Gastrocnemius medialis (tissue), 4 donors: ENCODE measurements at regions not wholly inside any gene's neighbourhood (a gene's known extent, or its start where the extent isn't known, plus 50 kb on each side); places are given as distances from the start of the nearest gene placed in this dataset.

Experiments
- POLR2A ChIP-seq, 2 donors: fragments of 450-650 bp; IDR thresholded peaks; one replicate each; pipeline ENCODE4 v1.6.1; 2017; ENCODE audit warnings: antibody characterized with exemption in 2 of 2, mild to moderate bottlenecking in 2 of 2, moderate library complexity in 2 of 2
- TF ChIP-seq, protein P1 (sequence below), 5 experiments: fragments of 450-650 bp in 3 of 5; fragments of 200-600 bp in 2 of 5; sonication (generic) in 2 of 5; IDR thresholded peaks in 4 of 5; conservative IDR thresholded peaks in 1 of 5; 1 replicate in 4 of 5; 2 replicates in 1 of 5; pipeline ENCODE4 v1.5.1; 2016 to 2019; ENCODE audit warnings: antibody characterized with exemption in 5 of 5, mild to moderate bottlenecking in 3 of 5, moderate library complexity in 3 of 5

DNA sequence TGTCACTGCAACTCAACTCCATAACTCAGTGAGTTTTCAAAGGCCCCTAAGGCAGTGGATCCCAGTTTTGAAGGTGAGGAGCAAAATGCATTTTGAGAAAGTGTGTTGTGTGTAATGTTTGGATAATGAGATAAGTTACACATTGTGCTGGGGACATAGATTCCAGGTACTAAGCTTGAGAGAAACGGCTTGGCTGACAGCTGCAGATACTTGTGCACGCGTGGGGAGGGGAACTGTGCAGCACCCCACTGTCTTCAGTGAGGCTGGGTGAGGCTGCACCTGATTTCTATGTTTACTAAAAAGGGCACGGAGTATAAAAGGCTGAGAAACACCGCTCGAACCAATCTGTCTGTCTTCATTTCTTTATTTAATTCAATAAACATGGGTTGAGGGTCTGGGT lies 254.0 kb upstream of the COPS8 start:
- TF ChIP-seq, protein P1, sequence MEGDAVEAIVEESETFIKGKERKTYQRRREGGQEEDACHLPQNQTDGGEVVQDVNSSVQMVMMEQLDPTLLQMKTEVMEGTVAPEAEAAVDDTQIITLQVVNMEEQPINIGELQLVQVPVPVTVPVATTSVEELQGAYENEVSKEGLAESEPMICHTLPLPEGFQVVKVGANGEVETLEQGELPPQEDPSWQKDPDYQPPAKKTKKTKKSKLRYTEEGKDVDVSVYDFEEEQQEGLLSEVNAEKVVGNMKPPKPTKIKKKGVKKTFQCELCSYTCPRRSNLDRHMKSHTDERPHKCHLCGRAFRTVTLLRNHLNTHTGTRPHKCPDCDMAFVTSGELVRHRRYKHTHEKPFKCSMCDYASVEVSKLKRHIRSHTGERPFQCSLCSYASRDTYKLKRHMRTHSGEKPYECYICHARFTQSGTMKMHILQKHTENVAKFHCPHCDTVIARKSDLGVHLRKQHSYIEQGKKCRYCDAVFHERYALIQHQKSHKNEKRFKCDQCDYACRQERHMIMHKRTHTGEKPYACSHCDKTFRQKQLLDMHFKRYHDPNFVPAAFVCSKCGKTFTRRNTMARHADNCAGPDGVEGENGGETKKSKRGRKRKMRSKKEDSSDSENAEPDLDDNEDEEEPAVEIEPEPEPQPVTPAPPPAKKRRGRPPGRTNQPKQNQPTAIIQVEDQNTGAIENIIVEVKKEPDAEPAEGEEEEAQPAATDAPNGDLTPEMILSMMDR (IDR thresholded peaks at IDR 0.05 in 4 of 5, conservative IDR thresholded peaks at IDR 0.05 in 1 of 5): no peak
- TF ChIP-seq POLR2A (IDR thresholded peaks at IDR 0.05): no peak
